Activated B cell treated with CpG ODN at 0.5 μM for 24 hours (primary cell): ENCODE measurements at regions not wholly inside any gene's neighbourhood (a gene's known extent, or its start where the extent isn't known, plus 50 kb on each side); places are given as distances from the start of the nearest gene placed in this dataset.

Source experiments
- ATAC-seq: fragments of 200-7000 bp; cut with Tn5 transposase; one replicate; pipeline ENCODE4 v1.10.0; 2021; ENCODE audit warnings: low read depth, mild to moderate bottlenecking, moderate library complexity
- CTCF ChIA-PET: fragments of 350-600 bp; sonication (Branson Sonifier 250); formaldehyde crosslinking; loops from one replicate; lab custom pipeline; 2021; ENCODE audit warnings: antibody characterized with exemption; lab: Charles Lee
- POLR2A ChIA-PET: fragments of 350-600 bp; sonication (Branson Sonifier 250); formaldehyde crosslinking; loops from one replicate; lab custom pipeline; 2021; ENCODE audit warnings: antibody characterized with exemption; lab: Charles Lee
- DNase-seq: peaks from one replicate; pipeline ENCODE4 v3.0.0; 2022
- H3K27ac Mint-ChIP-seq: one replicate; pipeline ENCODE4 v1.8.0; 2020; ENCODE audit warnings: mixed read lengths
- H3K27me3 Mint-ChIP-seq: one replicate; pipeline ENCODE4 v1.8.0; 2021; ENCODE audit warnings: mixed read lengths
- H3K36me3 Mint-ChIP-seq: one replicate; pipeline ENCODE4 v1.8.0; 2021; ENCODE audit warnings: low read depth, mixed read lengths
- H3K4me1 Mint-ChIP-seq: one replicate; pipeline ENCODE4 v1.8.0; 2021; ENCODE audit warnings: mixed read lengths
- H3K4me3 Mint-ChIP-seq: one replicate; pipeline ENCODE4 v1.8.0; 2020; ENCODE audit warnings: mild to moderate bottlenecking, mixed read lengths
- H3K9me3 Mint-ChIP-seq: one replicate; pipeline ENCODE4 v1.8.0; 2020; ENCODE audit warnings: mixed read lengths
- CTCF ChIP-seq: fragments of 200-600 bp; IDR thresholded peaks from one replicate; pipeline ENCODE4 v1.8.0; 2022; ENCODE audit warnings: antibody characterized with exemption, mild to moderate bottlenecking
- intact Hi-C: fragments of 100-400 bp; cut with micrococcal nuclease; formaldehyde crosslinking; loops from one replicate; pipeline ENCODE4 v1.15.1; 2024

GRCh38 chr4:1517592-1518411 is 111.6 kb upstream of the NKX1-1 start:
- CTCF ChIA-PET = no interaction called here
- Mint-ChIP-seq H3K9me3 (no peaks in the 10 kb centered on the region), H3K4me1 (peaks cover 4% of the 10 kb centered on the region), H3K27ac (no peak overlapping the region), H3K27me3 (peaks cover 25% of the 10 kb centered on the region), H3K36me3 (no peaks in the 10 kb centered on the region), H3K4me3 (no peak overlapping the region)
- DNase-seq (no peak), ATAC-seq (no peak)
- TF ChIP-seq CTCF = no peak
- POLR2A ChIA-PET = no interaction called here
- intact Hi-C loops = no loop called here

- Mint-ChIP-seq H3K36me3 (no peaks in the 10 kb centered on the region), H3K9me3 (no peaks in the 10 kb centered on the region), H3K27me3 (peaks cover 21% of the 10 kb centered on the region), H3K27ac (no peak overlapping the region), H3K4me3 (no peak overlapping the region), H3K4me1 (peaks cover 4% of the 10 kb centered on the region)
- DNase-seq (no peak), ATAC-seq (no peak)
- ChIA-PET CTCF (no interaction called here), POLR2A (no interaction called here)
- TF ChIP-seq CTCF = no peak
- intact Hi-C loops = no loop called here
Measured at GRCh38 chr4:1516881-1517480, 110.7 kb upstream of the NKX1-1 start.

- CTCF ChIA-PET = no interaction called here
- intact Hi-C loops = no loop called here
- POLR2A ChIA-PET = no interaction called here
- ATAC-seq (no peak), DNase-seq (no peak)
- peaks cover 2% of the 10 kb centered on the region for H3K4me1 Mint-ChIP-seq
- H3K36me3 Mint-ChIP-seq = no peaks in the 10 kb centered on the region
- TF ChIP-seq CTCF = no peak
- peaks cover 2% of the 10 kb centered on the region for H3K9me3 Mint-ChIP-seq
- H3K27me3 Mint-ChIP-seq = peaks cover 21% of the 10 kb centered on the region
- no peak overlapping the region for H3K4me3 Mint-ChIP-seq
- no peak overlapping the region for H3K27ac Mint-ChIP-seq
Measured at GRCh38 chr4:1516261-1516660, 110.0 kb upstream of the NKX1-1 start.

GRCh38 chr4:1515763-1516162 is 109.5 kb upstream of the NKX1-1 start:
- Mint-ChIP-seq H3K36me3 (no peaks in the 10 kb centered on the region), H3K4me3 (no peak overlapping the region), H3K4me1 (no peaks in the 10 kb centered on the region), H3K27me3 (peaks cover 19% of the 10 kb centered on the region), H3K9me3 (peaks cover 2% of the 10 kb centered on the region), H3K27ac (no peak overlapping the region)
- intact Hi-C loops = no loop called here
- TF ChIP-seq CTCF = no peak
- no peak for DNase-seq
- ATAC-seq = no peak
- CTCF ChIA-PET = no interaction called here
- POLR2A ChIA-PET = no interaction called here

GRCh38 chr4:1515156-1515555 is 108.9 kb upstream of the NKX1-1 start:
- TF ChIP-seq CTCF = no peak
- no peak overlapping the region for H3K27ac Mint-ChIP-seq
- intact Hi-C loops = no loop called here
- DNase-seq (no peak), ATAC-seq (no peak)
- POLR2A ChIA-PET = no interaction called here
- CTCF ChIA-PET = no interaction called here
- H3K27me3 Mint-ChIP-seq = peaks cover 19% of the 10 kb centered on the region
- peaks cover 2% of the 10 kb centered on the region for H3K9me3 Mint-ChIP-seq
- no peak overlapping the region for H3K4me3 Mint-ChIP-seq
- H3K4me1 Mint-ChIP-seq = no peaks in the 10 kb centered on the region
- no peaks in the 10 kb centered on the region for H3K36me3 Mint-ChIP-seq
